LHCN-M2 (cell line): ENCODE measurements at regions not wholly inside any gene's neighbourhood (a gene's known extent, or its start where the extent isn't known, plus 50 kb on each side); places are given as distances from the start of the nearest gene placed in this dataset.

Experiments
- DNase-seq: peaks from one replicate; pipeline ENCODE4 v3.0.0-alpha.2; 2012; ENCODE audit warnings: low read depth

GRCh38 chr2:58638256-58638805 is 397.2 kb upstream of the FANCL start:
- DNase-seq: peak; percentile 42

DNA sequence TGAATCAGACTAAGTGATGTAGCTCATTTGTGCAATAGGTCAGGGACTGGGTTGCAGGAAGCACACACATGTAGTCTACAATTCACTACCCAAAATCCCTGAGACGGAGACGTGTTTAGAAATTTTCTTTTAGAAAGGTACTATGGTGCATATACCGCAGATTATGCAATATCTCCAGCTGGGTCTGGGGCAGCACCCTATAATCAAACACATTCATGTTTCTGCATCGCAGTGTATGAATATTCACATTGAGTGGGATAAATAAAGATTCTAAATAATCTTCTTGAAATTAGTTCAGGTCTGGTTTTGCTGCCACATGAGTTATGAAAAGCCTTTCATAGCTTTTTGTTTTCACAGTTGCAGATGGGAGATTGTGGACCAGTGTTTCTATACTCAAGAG is 395.7 kb upstream of the FANCL start:
- DNase-seq: no peak

GRCh38 chr2:58635801-58636375 is 394.8 kb upstream of the FANCL start:
- no peak for DNase-seq

GRCh38 chr2:58634653-58635370 is 393.7 kb upstream of the FANCL start:
- DNase-seq: peak; percentile 77

- DNase-seq: peak; percentile 84
Measured at GRCh38 chr2:58633613-58634365, 392.7 kb upstream of the FANCL start.

GRCh38 chr2:58631986-58632385 is 390.9 kb upstream of the FANCL start:
- no peak for DNase-seq

DNA sequence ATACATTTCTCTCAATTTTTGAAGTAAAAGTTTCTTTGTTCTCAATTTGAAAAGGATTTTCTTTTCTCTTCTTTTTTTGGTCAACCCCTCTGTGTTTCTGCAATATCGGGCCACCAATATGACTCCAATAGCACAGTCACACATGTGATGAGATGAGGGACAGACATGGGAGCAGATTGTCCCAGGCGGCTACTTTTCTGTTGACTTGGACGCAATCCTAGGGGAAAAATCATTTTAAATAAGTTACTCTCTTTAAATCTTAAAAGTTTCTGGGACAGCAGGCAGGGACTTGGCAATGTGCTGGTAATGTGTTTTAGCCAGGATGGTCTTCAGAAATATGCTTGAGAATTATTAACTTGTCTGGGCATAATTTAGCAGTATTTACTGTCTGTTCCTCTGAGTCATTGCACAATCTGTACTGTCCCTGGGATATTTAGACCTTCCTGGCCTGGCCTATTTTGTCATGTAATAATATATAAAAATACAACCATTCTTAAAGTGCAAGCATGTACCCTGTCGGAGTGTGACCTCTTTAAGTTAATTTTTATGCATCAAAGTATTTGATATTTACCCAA is 388.5 kb upstream of the FANCL start:
- peak; percentile 49 for DNase-seq

DNA sequence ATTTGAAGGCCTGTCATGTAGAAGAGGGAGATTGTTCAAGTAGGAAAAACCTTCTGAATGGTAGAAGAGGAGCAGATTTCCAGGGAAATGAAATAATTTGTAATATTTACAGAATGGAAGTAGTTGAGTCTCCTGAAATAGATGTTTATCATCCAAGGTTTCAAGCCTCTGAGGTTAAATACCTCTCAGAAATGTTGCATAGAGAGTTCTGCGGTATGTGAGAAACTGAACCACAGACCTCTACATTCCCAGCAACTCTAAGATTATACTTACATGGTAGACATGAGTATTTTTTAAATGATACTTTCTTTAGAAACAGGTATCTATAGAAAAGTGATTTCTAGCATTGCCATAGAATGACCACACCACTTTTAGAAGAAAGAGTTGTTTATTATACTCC is 379.8 kb upstream of the FANCL start:
- no peak for DNase-seq

DNA sequence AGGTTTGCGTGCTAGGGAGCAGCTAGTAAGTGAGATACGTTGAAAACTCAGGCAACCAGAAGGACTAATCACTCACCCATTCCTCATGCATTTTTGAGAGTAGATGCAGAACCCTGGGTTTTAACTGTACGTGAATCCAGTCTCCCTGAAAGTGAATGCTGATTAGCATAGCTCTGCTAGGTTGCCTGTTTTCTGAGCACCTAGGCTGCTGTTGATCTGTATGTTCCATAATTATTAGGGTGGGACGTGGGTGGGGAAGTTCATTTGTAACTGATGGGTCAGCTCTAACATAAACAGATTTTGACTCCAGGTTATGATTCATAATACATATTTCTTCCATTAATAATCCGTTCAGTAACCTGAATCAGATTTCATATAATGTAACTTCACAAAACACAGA is 379.0 kb upstream of the FANCL start:
- DNase-seq: peak; percentile 69

GRCh38 chr2:58616961-58617360 is 375.8 kb upstream of the FANCL start:
- no peak for DNase-seq

DNA sequence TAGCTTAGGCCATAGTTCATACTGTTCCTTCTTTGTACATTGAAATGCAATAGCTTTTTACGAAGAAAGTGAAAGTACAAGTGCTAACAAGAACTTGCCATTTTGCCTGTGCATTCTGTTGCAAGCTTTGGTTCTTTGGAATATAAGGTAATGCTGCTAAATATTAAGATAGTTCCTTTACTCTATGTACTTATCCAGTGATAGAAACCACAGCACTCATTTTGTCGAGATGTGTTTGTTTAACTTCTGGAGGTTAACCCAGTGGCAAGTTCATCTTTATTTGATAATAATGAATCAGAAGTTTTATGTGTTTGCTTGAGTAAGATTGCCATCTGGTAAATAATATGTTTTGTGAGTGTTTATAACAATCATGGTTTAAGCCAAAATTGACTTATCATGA is 373.1 kb upstream of the FANCL start:
- peak; percentile 46 for DNase-seq

GRCh38 chr2:58612973-58613372 is 371.8 kb upstream of the FANCL start:
- DNase-seq: no peak

DNA sequence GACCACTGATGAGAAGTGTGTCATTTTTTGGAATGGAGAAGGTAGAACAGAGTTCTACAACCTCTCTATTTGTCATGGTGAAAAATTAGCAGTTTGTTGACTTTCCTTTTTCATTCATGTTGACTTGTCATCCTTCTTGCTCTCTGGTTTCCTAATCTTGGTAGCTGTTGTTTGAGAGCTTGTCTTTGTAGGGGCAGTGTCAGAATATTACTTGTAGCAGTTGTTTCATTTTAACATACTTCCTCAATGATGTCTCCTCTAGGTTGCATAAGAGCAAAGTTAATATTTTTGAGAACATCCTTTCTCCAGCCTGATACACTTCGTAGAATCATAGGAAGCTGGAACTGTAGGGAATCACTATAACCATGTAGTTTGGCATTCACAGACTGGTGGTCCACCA is 368.2 kb upstream of the FANCL start:
- no peak for DNase-seq

DNA sequence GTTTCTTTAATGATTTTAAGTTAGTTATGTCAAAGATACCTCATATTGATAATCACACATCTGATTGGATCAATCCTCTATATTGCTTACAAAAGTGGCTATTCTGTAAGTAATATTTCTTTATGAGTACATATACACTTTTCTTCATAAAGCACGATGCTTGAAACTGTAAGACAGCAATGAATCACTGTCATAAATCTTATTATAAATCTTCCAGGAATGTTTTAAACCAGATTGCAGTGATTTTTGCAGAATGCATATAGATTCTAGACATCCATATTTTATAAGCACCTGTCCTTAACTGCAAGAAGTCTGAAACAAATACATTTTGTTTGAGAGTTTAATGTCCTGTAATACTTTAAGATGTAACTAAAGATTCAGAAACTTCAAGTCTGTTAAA is 367.0 kb upstream of the FANCL start:
- DNase-seq: no peak

DNA sequence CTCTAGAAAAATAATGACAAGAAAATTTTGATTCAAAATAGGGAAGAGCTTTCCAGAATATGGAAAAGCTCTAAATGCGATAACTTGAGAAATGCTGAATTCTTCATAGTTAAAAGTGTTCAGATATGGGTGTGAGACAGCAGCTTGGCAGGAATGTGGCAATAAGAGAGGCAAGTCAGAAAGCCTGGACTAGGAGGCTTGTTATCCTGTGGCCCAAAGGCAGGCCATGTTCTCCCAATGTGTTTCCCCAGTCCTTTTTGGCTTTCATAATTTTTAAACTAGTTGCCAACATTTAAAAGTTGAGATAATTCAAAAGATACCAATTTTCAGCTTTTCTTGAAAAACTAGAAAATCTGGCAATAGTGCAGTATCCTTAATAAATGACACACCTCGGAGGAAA is 366.3 kb upstream of the FANCL start:
- DNase-seq: no peak

GRCh38 chr2:58606799-58607198 is 365.7 kb upstream of the FANCL start:
- no peak for DNase-seq

- no peak for DNase-seq
Measured at GRCh38 chr2:58604096-58604495, 363.0 kb upstream of the FANCL start.

GRCh38 chr2:58601017-58601416 is 359.9 kb upstream of the FANCL start:
- peak; percentile 53 for DNase-seq

GRCh38 chr2:58598171-58598570 is 357.0 kb upstream of the FANCL start:
- no peak for DNase-seq

DNA sequence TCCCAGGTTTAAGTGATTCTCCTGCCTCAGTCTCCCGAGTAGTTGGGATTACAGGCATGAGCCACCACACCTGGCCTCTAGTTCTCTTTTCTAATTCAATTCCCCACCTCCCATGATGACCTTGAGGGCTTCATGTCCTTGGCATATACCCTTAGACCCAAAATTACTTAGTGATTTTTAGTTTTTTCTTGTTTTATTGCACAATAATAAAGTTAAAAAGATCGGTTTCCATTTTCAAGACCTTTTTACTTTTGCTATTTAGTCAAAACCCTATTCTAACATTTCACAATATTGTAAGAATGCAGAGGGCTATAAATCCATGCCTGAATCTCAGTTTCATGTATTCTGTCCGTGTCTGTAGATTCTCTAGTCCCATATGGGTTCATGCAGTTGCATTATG is 354.6 kb upstream of the FANCL start:
- no peak for DNase-seq

DNA sequence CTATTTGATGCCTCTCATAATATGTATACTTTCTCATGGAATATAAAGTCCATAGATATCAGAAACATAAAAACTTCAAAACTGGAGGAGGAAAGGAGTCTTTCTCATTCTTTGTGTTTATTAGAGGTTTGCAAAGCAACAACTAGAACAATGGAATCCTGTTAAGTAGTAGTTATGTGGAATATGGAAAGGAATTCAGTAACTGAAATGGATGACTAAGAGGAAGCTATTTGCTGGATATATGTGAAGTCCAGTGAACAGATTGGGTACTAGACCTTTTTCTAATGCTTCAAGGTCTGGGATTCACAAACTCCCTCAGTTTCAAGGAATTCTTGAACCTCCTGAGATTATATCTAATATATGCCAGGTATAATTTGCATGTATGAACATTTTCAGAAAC is 353.6 kb upstream of the FANCL start:
- DNase-seq: no peak

GRCh38 chr2:58594175-58594574 is 353.1 kb upstream of the FANCL start:
- DNase-seq: peak; percentile 39
